Bronchial epithelial cell (primary cell): ENCODE measurements at regions not wholly inside any gene's neighbourhood (a gene's known extent, or its start where the extent isn't known, plus 50 kb on each side); places are given as distances from the start of the nearest gene placed in this dataset.

Source experiments
- DNase-seq: peaks from one replicate; pipeline ENCODE4 v3.0.0-alpha.2; 2010; ENCODE audit warnings: low read depth
- FAIRE-seq: peaks from 2 replicates; lab custom pipeline; 2011; peaks lifted over from hg19 to GRCh38; lab: Jason Lieb, UNC
- H3K27me3 ChIP-seq: 2 replicates; pipeline ENCODE4 v1.5.1; 2011; ENCODE audit warnings: low read length; ENCODE audit not compliant: control insufficient read depth, insufficient read depth
- H3K36me3 ChIP-seq: 2 replicates; pipeline ENCODE4 v1.5.1; 2011; ENCODE audit warnings: low read length; ENCODE audit not compliant: control insufficient read depth, insufficient read depth
- H3K4me3 ChIP-seq: 2 replicates; pipeline ENCODE4 v1.5.1; 2011; ENCODE audit warnings: mild to moderate bottlenecking, low read depth, low read length, control low read depth
- CTCF ChIP-seq: IDR thresholded peaks from 2 replicates; pipeline ENCODE4 v1.5.1; 2011; ENCODE audit warnings: mild to moderate bottlenecking, moderate library complexity, low read length, control low read depth, inconsistent platforms; ENCODE audit not compliant: insufficient read depth, severe bottlenecking

GRCh38 chr17:71176928-71177443 lies 943.8 kb upstream of the SOX9 start:
- FAIRE-seq (no peak), DNase-seq (no peak)
- no peaks in the 10 kb centered on the region for H3K27me3 ChIP-seq
- no peak for TF ChIP-seq CTCF
- no peaks in the 10 kb centered on the region for H3K36me3 ChIP-seq
- H3K4me3 ChIP-seq, result no peak overlapping the region

GRCh38 chr17:71180801-71181385 lies 939.9 kb upstream of the SOX9 start:
- DNase-seq (peak; percentile 48), FAIRE-seq (no peak)
- no peak overlapping the region for H3K4me3 ChIP-seq
- H3K36me3 ChIP-seq, result no peaks in the 10 kb centered on the region
- no peaks in the 10 kb centered on the region for H3K27me3 ChIP-seq
- no peak for TF ChIP-seq CTCF

GRCh38 chr17:71183066-71183660 lies 937.7 kb upstream of the SOX9 start:
- no peaks in the 10 kb centered on the region for H3K27me3 ChIP-seq
- H3K36me3 ChIP-seq, result no peaks in the 10 kb centered on the region
- no peak for FAIRE-seq
- DNase-seq, result no peak
- TF ChIP-seq CTCF, result no peak
- no peak overlapping the region for H3K4me3 ChIP-seq

GRCh38 chr17:71184716-71185115 lies 936.1 kb upstream of the SOX9 start:
- DNase-seq, result peak; percentile 59
- TF ChIP-seq CTCF, result no peak
- no peak for FAIRE-seq

GRCh38 chr17:71187145-71187878 lies 933.5 kb upstream of the SOX9 start:
- H3K4me3 ChIP-seq, result no peak overlapping the region
- FAIRE-seq (no peak), DNase-seq (peak; percentile 74)
- H3K27me3 ChIP-seq, result no peaks in the 10 kb centered on the region
- no peaks in the 10 kb centered on the region for H3K36me3 ChIP-seq
- no peak for TF ChIP-seq CTCF

More at GRCh38 chr17:71184716-71185115, 936.1 kb upstream of the SOX9 start:
- H3K4me3 ChIP-seq, result no peak overlapping the region
- no peaks in the 10 kb centered on the region for H3K36me3 ChIP-seq
- H3K27me3 ChIP-seq, result no peaks in the 10 kb centered on the region
